Heart right ventricle (tissue), 16 donors: ENCODE measurements at regions not wholly inside any gene's neighbourhood (a gene's known extent, or its start where the extent isn't known, plus 50 kb on each side); places are given as distances from the start of the nearest gene placed in this dataset.

Experiments used
- ATAC-seq, 8 donors: fragments of 200-7000 bp; cut with Tn5 transposase; one replicate each; pipeline ENCODE4 v1.9.1; 2020; ENCODE audit warnings: mild to moderate bottlenecking in 8 of 8, moderate library complexity in 8 of 8, moderate number of reproducible peaks in 1 of 8
- DNase-seq, 2 donors: peaks; one replicate each; pipeline ENCODE4 v3.0.0-alpha.2; 2020
- H3K27ac ChIP-seq, 10 donors: fragments of 200-600 bp; sonication (generic) in 2 of 10; one replicate each; pipeline versions ENCODE4 v1.5.0 to v1.8.0; 2020 to 2022; ENCODE audit warnings: mild to moderate bottlenecking in 3 of 10
- H3K27me3 ChIP-seq, 7 donors: fragments of 200-600 bp; one replicate each; pipeline ENCODE4 v1.8.0; 2021 to 2022; ENCODE audit warnings: mild to moderate bottlenecking in 2 of 7
- H3K36me3 ChIP-seq, 9 donors: fragments of 200-600 bp; sonication (generic) in 1 of 9; one replicate each; pipeline versions ENCODE4 v1.5.0 to v1.8.0; 2020 to 2022; ENCODE audit warnings: mild to moderate bottlenecking in 2 of 9
- H3K4me1 ChIP-seq, 9 donors: fragments of 200-600 bp; sonication (generic) in 1 of 9; one replicate each; pipeline versions ENCODE4 v1.5.0 to v1.8.0; 2020 to 2022; ENCODE audit warnings: mild to moderate bottlenecking in 4 of 9
- H3K4me3 ChIP-seq, 10 donors: fragments of 200-600 bp; sonication (generic) in 2 of 10; one replicate each; pipeline versions ENCODE4 v1.5.0 to v1.8.0; 2020 to 2022; ENCODE audit warnings: mild to moderate bottlenecking in 7 of 10, moderate library complexity in 2 of 10
- H3K9me3 ChIP-seq, 11 donors: fragments of 200-600 bp in 10 of 11; sonication (generic) in 2 of 11; one replicate each; pipeline versions ENCODE4 v1.5.0 to v1.8.0; 2013 to 2022; ENCODE audit warnings: mild to moderate bottlenecking in 2 of 11, control low read depth in 1 of 11, moderate library complexity in 1 of 11
- WGBS, 2 donors: extraction: QIAGEN DNeasy Blood & Tissue Kit; methylation state at CpG; one replicate each; pipeline ENCODE4 v1.1.7; 2013; ENCODE audit warnings: inconsistent platforms in 1 of 2; 5-methylcytosine and 5-hydroxymethylcytosine counted together
- intact Hi-C, 10 donors: fragments of 100-400 bp; cut with DNase I; formaldehyde crosslinking; loops; one replicate each; pipeline versions ENCODE4 v1.11.1 to v1.14.2; 2022
- TF ChIP-seq, protein P1 (sequence below), 9 donors: fragments of 200-600 bp; sonication (generic) in 2 of 9; IDR thresholded peaks; one replicate each; pipeline versions ENCODE4 v1.5.0 to v1.8.0; 2021 to 2022; ENCODE audit warnings: antibody characterized with exemption in 9 of 9, mild to moderate bottlenecking in 5 of 9, moderate library complexity in 1 of 9
- donor health status: Arrhythmogenic right ventricular cardiomyopathy.
- donor health status: ischemic (EF 13 %, LVEDD 7.1; RV severe dilation, severe dysfunction).
- donor health status: healthy with polysubstance abuse.
- donor health status: DM: no; HTN: yes; CAD: no.
- donor health status: DM: no; HTN: no; CAD: no.
- donor health status: ischemic (EF 25% LVEDD 6.9; RV normal size, moderate dysfunction).
- donor health status: ischemic (EF 25% LVEDD 5.7; RV mildly dilated, moderate dysfunction).
- donor health status: healthy.
- donor health status: DM: yes; HTN: yes; CAD: no.
- donor health status: Ischemic cardiomyopathy.
- donor health status: ischemic (EF 35%, LVEDD 5.7; RV mildly dilated, moderate dysfunction).
- donor health status: nonischemic (EF 11% LVEDD 7.7; RV severe dilation, severe dysfunction).
- donor health status: DM: yes; HTN: yes; CAD: no.
- donor health status: PGD.
- donor health status: ischemic (EF 29% LVEDD 5.4; RV normal size, mild dysfunction).
- donor health status: nonischemic (EF 23%, LVEDD 6.1; RV moderate dilation, normal function).

DNA sequence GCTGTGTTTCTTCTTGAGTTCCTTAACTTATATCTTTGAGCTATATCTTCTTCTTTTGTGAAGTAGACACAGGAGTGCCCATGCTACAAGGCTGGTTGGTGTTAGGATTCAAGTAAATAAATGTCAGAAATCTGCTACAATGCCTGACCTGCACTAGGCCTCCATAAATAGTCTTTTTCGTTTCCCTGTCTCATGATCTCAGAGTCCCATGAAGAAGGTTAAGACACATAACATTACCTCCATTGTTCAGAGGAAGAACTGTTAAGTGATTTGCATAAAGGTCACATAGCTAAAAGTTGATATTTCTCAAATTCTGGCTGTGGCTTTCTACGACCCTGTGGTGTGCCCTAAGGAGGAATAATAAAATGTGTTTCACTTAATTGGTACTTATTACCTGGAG lies 228.4 kb downstream of the KCNS3 start:
- Histone ChIP-seq H3K27me3 (no peaks in the 10 kb centered on the region), H3K4me1 (peaks cover 0 to 5% (median 0%) of the 10 kb centered on the region in 9 donors), H3K9me3 (no peaks in the 10 kb centered on the region), H3K27ac (no peak overlapping the region), H3K36me3 (no peaks in the 10 kb centered on the region), H3K4me3 (no peak overlapping the region)
- DNase-seq (no peak), ATAC-seq (no peak)
- intact Hi-C loops = no loop called here
- WGBS, 2 donors = 73 to 81% methylated on average over 2 of the region's 2 CpGs
- TF ChIP-seq, protein P1, sequence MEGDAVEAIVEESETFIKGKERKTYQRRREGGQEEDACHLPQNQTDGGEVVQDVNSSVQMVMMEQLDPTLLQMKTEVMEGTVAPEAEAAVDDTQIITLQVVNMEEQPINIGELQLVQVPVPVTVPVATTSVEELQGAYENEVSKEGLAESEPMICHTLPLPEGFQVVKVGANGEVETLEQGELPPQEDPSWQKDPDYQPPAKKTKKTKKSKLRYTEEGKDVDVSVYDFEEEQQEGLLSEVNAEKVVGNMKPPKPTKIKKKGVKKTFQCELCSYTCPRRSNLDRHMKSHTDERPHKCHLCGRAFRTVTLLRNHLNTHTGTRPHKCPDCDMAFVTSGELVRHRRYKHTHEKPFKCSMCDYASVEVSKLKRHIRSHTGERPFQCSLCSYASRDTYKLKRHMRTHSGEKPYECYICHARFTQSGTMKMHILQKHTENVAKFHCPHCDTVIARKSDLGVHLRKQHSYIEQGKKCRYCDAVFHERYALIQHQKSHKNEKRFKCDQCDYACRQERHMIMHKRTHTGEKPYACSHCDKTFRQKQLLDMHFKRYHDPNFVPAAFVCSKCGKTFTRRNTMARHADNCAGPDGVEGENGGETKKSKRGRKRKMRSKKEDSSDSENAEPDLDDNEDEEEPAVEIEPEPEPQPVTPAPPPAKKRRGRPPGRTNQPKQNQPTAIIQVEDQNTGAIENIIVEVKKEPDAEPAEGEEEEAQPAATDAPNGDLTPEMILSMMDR (IDR thresholded peaks at IDR 0.05) = no peak

DNA sequence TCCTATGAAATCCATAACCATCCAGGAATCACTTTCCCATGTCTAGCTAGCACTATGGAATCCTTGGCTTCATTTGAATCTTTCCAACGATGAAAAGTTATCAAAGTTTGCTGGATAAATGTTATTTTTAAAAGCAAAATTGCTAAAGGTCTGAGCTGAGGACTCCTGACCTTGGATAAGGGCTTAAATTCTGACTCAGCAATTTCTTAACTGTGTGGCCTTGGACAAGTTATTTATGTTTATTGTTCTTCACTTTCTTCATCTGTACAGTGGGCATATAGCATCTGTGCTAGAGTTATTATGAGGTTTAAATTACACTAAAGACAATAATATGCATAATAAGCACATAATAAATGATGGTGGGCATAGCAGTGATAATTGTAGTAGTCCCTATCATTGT lies 227.5 kb downstream of the KCNS3 start:
- DNase-seq (no peak), ATAC-seq (no peak)
- Histone ChIP-seq H3K36me3 (no peaks in the 10 kb centered on the region), H3K4me1 (peaks cover 0 to 5% (median 0%) of the 10 kb centered on the region in 9 donors), H3K9me3 (no peaks in the 10 kb centered on the region), H3K27ac (no peak overlapping the region), H3K4me3 (no peak overlapping the region), H3K27me3 (no peaks in the 10 kb centered on the region)
- intact Hi-C loops = no loop called here
- TF ChIP-seq, protein P1 (IDR thresholded peaks at IDR 0.05) = no peak
- 61 to 64% methylated on average over 1 of the region's 1 CpG for WGBS, 2 donors

DNA sequence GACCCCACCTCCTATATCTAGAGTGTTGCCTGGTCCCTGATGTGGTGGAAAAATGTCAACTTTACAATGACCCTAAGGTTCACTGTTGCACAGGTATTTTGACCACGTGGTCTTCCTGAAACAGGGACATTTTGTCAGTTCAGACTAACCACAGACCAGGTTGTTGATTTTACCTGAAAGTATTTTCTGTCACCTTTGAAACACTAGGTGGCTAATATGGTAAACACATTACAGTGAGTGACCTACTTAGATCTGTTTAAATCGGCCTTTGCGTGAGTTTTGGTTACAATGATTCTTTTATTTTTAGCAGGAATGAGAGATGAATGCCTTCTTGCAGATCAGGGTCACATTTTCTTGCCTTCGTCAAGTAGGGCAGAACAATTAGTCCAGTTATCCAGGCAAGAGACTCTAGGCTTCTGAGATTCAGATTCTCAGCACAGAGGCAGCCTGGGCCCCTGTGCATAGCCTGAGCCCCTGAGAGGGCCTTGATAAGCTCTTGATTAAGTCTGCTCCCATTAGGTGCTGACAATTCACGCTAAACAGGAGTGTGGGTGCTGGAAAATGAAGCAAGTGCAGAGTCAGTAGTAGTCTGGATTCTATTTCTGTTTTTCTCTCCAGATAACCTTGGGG lies 226.2 kb downstream of the KCNS3 start:
- ATAC-seq (no peak), DNase-seq (no peak)
- no peak overlapping the region for H3K4me3 ChIP-seq
- intact Hi-C loops = no loop called here
- H3K4me1 ChIP-seq = peaks cover 0 to 5% (median 0%) of the 10 kb centered on the region in 9 donors
- no peaks in the 10 kb centered on the region for H3K36me3 ChIP-seq
- no peaks in the 10 kb centered on the region for H3K9me3 ChIP-seq
- 36 to 52% methylated on average over 5 of the region's 5 CpGs for WGBS, 2 donors
- H3K27ac ChIP-seq = no peak overlapping the region
- no peaks in the 10 kb centered on the region for H3K27me3 ChIP-seq
- TF ChIP-seq, protein P1 (IDR thresholded peaks at IDR 0.05) = no peak

DNA sequence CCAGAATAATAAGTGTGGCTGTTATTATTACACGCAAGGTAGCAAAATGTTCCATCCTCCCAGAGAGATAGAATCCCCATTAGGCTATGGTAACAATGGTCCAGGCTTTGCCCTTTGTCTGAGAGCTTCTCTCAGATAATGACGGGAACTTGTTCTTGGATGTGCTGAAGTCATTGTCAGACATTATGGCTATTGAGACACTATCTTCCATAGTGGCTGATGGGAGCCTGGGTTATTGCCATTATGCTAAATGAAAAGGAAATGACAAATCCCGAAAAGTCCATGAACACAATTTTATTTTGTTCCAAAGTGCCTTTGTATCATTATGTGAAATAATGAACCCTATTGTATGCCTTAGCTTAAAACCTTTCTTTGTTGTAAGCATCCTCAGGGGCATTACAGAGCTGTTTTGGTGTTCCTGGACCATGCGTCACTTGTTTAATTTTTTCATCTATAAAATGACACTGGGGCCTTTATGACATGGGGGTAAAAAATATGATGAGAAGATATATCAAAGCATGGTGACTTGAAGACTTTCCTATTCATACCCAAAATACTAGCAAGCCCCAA lies 218.5 kb downstream of the KCNS3 start:
- TF ChIP-seq, protein P1 (IDR thresholded peaks at IDR 0.05) = no peak

More for the DNA sequence above, 218.5 kb downstream of the KCNS3 start:
- Histone ChIP-seq H3K4me3 (no peak overlapping the region), H3K27me3 (no peaks in the 10 kb centered on the region), H3K27ac (no peak overlapping the region), H3K36me3 (no peaks in the 10 kb centered on the region), H3K9me3 (no peaks in the 10 kb centered on the region), H3K4me1 (peaks cover 0 to 14% (median 0%) of the 10 kb centered on the region in 9 donors)
- DNase-seq (no peak), ATAC-seq (no peak)
- 88 to 92% methylated on average over 4 of the region's 4 CpGs for WGBS, 2 donors
- intact Hi-C loops = no loop called here
